HL-60 (cell line): ENCODE measurements at regions not wholly inside any gene's neighbourhood (a gene's known extent, or its start where the extent isn't known, plus 50 kb on each side); places are given as distances from the start of the nearest gene placed in this dataset.

Source experiments
- POLR2AphosphoS5 ChIP-seq: IDR thresholded peaks from 2 replicates; pipeline ENCODE4 v1.6.1; 2012; ENCODE audit warnings: low read depth
- REST ChIP-seq: IDR thresholded peaks from 2 replicates; pipeline ENCODE4 v1.6.1; 2012; ENCODE audit warnings: low read depth; ENCODE audit not compliant: insufficient replicate concordance
- SPI1 ChIP-seq: IDR thresholded peaks from 2 replicates; pipeline ENCODE4 v1.6.1; 2012; ENCODE audit warnings: low read depth, mild to moderate bottlenecking, borderline replicate concordance
- TF ChIP-seq, protein P1 (sequence below): IDR thresholded peaks from one replicate; pipeline ENCODE4 v1.5.1; 2011; ENCODE audit warnings: low read length, control low read depth, inconsistent platforms; ENCODE audit not compliant: insufficient read depth

- TF ChIP-seq, protein P1, sequence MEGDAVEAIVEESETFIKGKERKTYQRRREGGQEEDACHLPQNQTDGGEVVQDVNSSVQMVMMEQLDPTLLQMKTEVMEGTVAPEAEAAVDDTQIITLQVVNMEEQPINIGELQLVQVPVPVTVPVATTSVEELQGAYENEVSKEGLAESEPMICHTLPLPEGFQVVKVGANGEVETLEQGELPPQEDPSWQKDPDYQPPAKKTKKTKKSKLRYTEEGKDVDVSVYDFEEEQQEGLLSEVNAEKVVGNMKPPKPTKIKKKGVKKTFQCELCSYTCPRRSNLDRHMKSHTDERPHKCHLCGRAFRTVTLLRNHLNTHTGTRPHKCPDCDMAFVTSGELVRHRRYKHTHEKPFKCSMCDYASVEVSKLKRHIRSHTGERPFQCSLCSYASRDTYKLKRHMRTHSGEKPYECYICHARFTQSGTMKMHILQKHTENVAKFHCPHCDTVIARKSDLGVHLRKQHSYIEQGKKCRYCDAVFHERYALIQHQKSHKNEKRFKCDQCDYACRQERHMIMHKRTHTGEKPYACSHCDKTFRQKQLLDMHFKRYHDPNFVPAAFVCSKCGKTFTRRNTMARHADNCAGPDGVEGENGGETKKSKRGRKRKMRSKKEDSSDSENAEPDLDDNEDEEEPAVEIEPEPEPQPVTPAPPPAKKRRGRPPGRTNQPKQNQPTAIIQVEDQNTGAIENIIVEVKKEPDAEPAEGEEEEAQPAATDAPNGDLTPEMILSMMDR: no peak
- no peak for TF ChIP-seq SPI1
- TF ChIP-seq REST: no peak
- no peak for TF ChIP-seq POLR2AphosphoS5
These were observed 782.2 kb downstream of the MED13L start for GRCh38 chr12:115495300-115495699.
